Mesenchymal stem cell (in vitro differentiated cells and primary cell): ENCODE measurements at regions not wholly inside any gene's neighbourhood (a gene's known extent, or its start where the extent isn't known, plus 50 kb on each side); places are given as distances from the start of the nearest gene placed in this dataset.

Experiments
- DNase-seq: peaks from one replicate; pipeline ENCODE4 v3.0.0-alpha.2; 2013
- H2AFZ ChIP-seq: one replicate; pipeline ENCODE4 v1.6.1; 2013; ENCODE audit warnings: low read depth, mild to moderate bottlenecking, control low read depth, inconsistent platforms, low read length, moderate library complexity
- H2AK5ac ChIP-seq: 2 replicates; pipeline ENCODE4 v1.6.1; 2013; ENCODE audit warnings: low read length, moderate library complexity, mild to moderate bottlenecking, inconsistent platforms; ENCODE audit not compliant: severe bottlenecking
- H2BK120ac ChIP-seq: one replicate; pipeline ENCODE4 v1.6.1; 2013; ENCODE audit warnings: low read depth, mild to moderate bottlenecking, inconsistent platforms, low read length, moderate library complexity
- H2BK12ac ChIP-seq, 2 experiments: one replicate each; pipeline ENCODE4 v1.6.1; 2013; ENCODE audit warnings: inconsistent platforms in 2 of 2, low read length in 2 of 2, mild to moderate bottlenecking in 2 of 2, moderate library complexity in 2 of 2, control low read depth in 1 of 2
- H2BK15ac ChIP-seq: one replicate; pipeline ENCODE4 v1.6.1; 2013; ENCODE audit warnings: mild to moderate bottlenecking, low read depth, inconsistent platforms; ENCODE audit not compliant: poor library complexity, severe bottlenecking
- H2BK5ac ChIP-seq: 2 replicates; pipeline ENCODE4 v1.6.1; 2013; ENCODE audit warnings: low read depth, mild to moderate bottlenecking, low read length, control low read depth, inconsistent platforms; ENCODE audit not compliant: poor library complexity, severe bottlenecking
- H3K14ac ChIP-seq, 2 experiments: one replicate each; pipeline ENCODE4 v1.6.1; 2013; ENCODE audit warnings: inconsistent platforms in 2 of 2, low read length in 2 of 2, control low read depth in 1 of 2, mild to moderate bottlenecking in 1 of 2, moderate library complexity in 1 of 2
- H3K18ac ChIP-seq, 2 experiments: one replicate each; pipeline ENCODE4 v1.6.1; 2013; ENCODE audit warnings: inconsistent platforms in 2 of 2, low read length in 2 of 2, control low read depth in 1 of 2, low read depth in 1 of 2, mild to moderate bottlenecking in 1 of 2
- H3K23ac ChIP-seq, 2 experiments: one replicate each; pipeline ENCODE4 v1.6.1; 2013; ENCODE audit warnings: inconsistent platforms in 2 of 2, low read length in 2 of 2, mild to moderate bottlenecking in 2 of 2, moderate library complexity in 2 of 2, control low read depth in 1 of 2
- H3K27ac ChIP-seq: 2 replicates; pipeline ENCODE4 v1.5.1; 2013; ENCODE audit warnings: mild to moderate bottlenecking, moderate library complexity, low read length, control low read depth, inconsistent platforms; ENCODE audit not compliant: poor library complexity, severe bottlenecking
- H3K27me3 ChIP-seq, 2 experiments: 2 replicates each; pipeline versions ENCODE4 v1.6.1 to v1.7.0; 2013; ENCODE audit warnings: low read length in 2 of 2, mild to moderate bottlenecking in 2 of 2, moderate library complexity in 2 of 2, control low read depth in 1 of 2, inconsistent platforms in 1 of 2; ENCODE audit not compliant: control insufficient read depth in 1 of 2, insufficient read depth in 1 of 2
- H3K36me3 ChIP-seq, 2 experiments: 2 replicates each; pipeline versions ENCODE4 v1.6.1 to v1.7.0; 2013; ENCODE audit warnings: low read length in 2 of 2, control low read depth in 1 of 2, inconsistent platforms in 1 of 2, low read depth in 1 of 2, mild to moderate bottlenecking in 1 of 2; ENCODE audit not compliant: insufficient read depth in 2 of 2, control insufficient read depth in 1 of 2
- H3K4ac ChIP-seq, 2 experiments: one replicate each; pipeline ENCODE4 v1.6.1; 2013; ENCODE audit warnings: inconsistent platforms in 2 of 2, low read length in 2 of 2, mild to moderate bottlenecking in 2 of 2, moderate library complexity in 2 of 2, control low read depth in 1 of 2, low read depth in 1 of 2
- H3K4me1 ChIP-seq: 2 replicates; pipeline ENCODE4 v1.6.1; 2013; ENCODE audit warnings: low read depth, low read length, control low read depth; ENCODE audit not compliant: control insufficient read depth, insufficient read depth
- H3K4me2 ChIP-seq: 2 replicates; pipeline ENCODE4 v1.6.1; 2013; ENCODE audit warnings: low read length, mild to moderate bottlenecking, inconsistent platforms; ENCODE audit not compliant: poor library complexity, severe bottlenecking
- H3K4me3 ChIP-seq, 2 experiments: 2 replicates each; pipeline versions ENCODE4 v1.5.1 to v1.7.0; 2013; ENCODE audit warnings: low read length in 2 of 2, mild to moderate bottlenecking in 2 of 2, control low read depth in 1 of 2, low read depth in 1 of 2; ENCODE audit not compliant: insufficient read depth in 1 of 2
- H3K79me1 ChIP-seq: replicated peaks from 2 replicates; pipeline ENCODE4 v1.6.1; 2013; ENCODE audit warnings: mild to moderate bottlenecking, control low read depth, low read length, inconsistent platforms; ENCODE audit not compliant: poor library complexity, severe bottlenecking
- H3K9ac ChIP-seq: 2 replicates; pipeline ENCODE4 v1.7.0; 2013; ENCODE audit warnings: mild to moderate bottlenecking, low read length, moderate library complexity
- H3K9me3 ChIP-seq: 2 replicates; pipeline ENCODE4 v1.7.0; 2013; ENCODE audit warnings: mild to moderate bottlenecking, low read length; ENCODE audit not compliant: control insufficient read depth
- H4K8ac ChIP-seq: one replicate; pipeline ENCODE4 v1.6.1; 2013; ENCODE audit warnings: inconsistent platforms, mild to moderate bottlenecking, low read length, moderate library complexity
- H4K91ac ChIP-seq: one replicate; pipeline ENCODE4 v1.6.1; 2013; ENCODE audit warnings: mild to moderate bottlenecking, low read length, inconsistent platforms
- WGBS: methylation state at CpG from one replicate; pipeline ENCODE4 v1.1.7; 2013; ENCODE audit warnings: mixed read lengths; 5-methylcytosine and 5-hydroxymethylcytosine counted together

GRCh38 chr16:49179714-49180330 is 101.8 kb downstream of the CBLN1 start:
- H3K27me3 ChIP-seq, result peaks cover 0 to 7% of the 10 kb centered on the region in 2 experiments
- H3K27ac ChIP-seq, result no peak overlapping the region
- DNase-seq, result no peak
- no peak overlapping the region for H4K91ac ChIP-seq
- no peaks in the 10 kb centered on the region for H3K79me1 ChIP-seq
- no peak overlapping the region for H3K4me3 ChIP-seq
- H3K14ac ChIP-seq, result no peak overlapping the region
- no peak overlapping the region for H4K8ac ChIP-seq
- H2AFZ ChIP-seq, result no peak overlapping the region
- H3K4me2 ChIP-seq, result no peak overlapping the region
- H3K23ac ChIP-seq, result no peak overlapping the region
- H3K9me3 ChIP-seq, result no peaks in the 10 kb centered on the region
- no peak overlapping the region for H2AK5ac ChIP-seq
- no peak overlapping the region for H2BK120ac ChIP-seq
- H2BK5ac ChIP-seq, result no peak overlapping the region
- no peak overlapping the region for H3K4ac ChIP-seq
- no peak overlapping the region for H3K9ac ChIP-seq
- H3K4me1 ChIP-seq, result no peaks in the 10 kb centered on the region
- no peak overlapping the region for H2BK15ac ChIP-seq
- 52% methylated on average over 3 of the region's 4 CpGs for WGBS
- no peaks in the 10 kb centered on the region for H3K36me3 ChIP-seq
- no peak overlapping the region for H2BK12ac ChIP-seq
- H3K18ac ChIP-seq, result no peak overlapping the region

GRCh38 chr16:49168126-49168525 is 113.5 kb downstream of the CBLN1 start:
- no peak overlapping the region for H3K27ac ChIP-seq
- no peaks in the 10 kb centered on the region for H3K27me3 ChIP-seq
- H2BK5ac ChIP-seq, result no peak overlapping the region
- no peak overlapping the region for H2BK120ac ChIP-seq
- 74% methylated on average over 1 of the region's 1 CpG for WGBS
- no peak overlapping the region for H3K23ac ChIP-seq
- H3K36me3 ChIP-seq, result no peaks in the 10 kb centered on the region
- no peak overlapping the region for H2BK15ac ChIP-seq
- no peak overlapping the region for H4K91ac ChIP-seq
- no peak overlapping the region for H2AFZ ChIP-seq
- H2BK12ac ChIP-seq, result no peak overlapping the region
- no peaks in the 10 kb centered on the region for H3K79me1 ChIP-seq
- H3K9ac ChIP-seq, result no peak overlapping the region
- no peaks in the 10 kb centered on the region for H3K4me1 ChIP-seq
- no peak overlapping the region for H3K4me3 ChIP-seq
- no peak overlapping the region for H3K4me2 ChIP-seq
- H3K14ac ChIP-seq, result no peak overlapping the region
- no peak overlapping the region for H4K8ac ChIP-seq
- no peak overlapping the region for H3K4ac ChIP-seq
- H3K18ac ChIP-seq, result no peak overlapping the region
- DNase-seq, result no peak
- H3K9me3 ChIP-seq, result no peaks in the 10 kb centered on the region
- H2AK5ac ChIP-seq, result no peak overlapping the region

- no peak overlapping the region for H3K9ac ChIP-seq
- H3K18ac ChIP-seq, result no peak overlapping the region
- H3K4me2 ChIP-seq, result no peak overlapping the region
- no peaks in the 10 kb centered on the region for H3K4me1 ChIP-seq
- no peaks in the 10 kb centered on the region for H3K9me3 ChIP-seq
- H2BK12ac ChIP-seq, result no peak overlapping the region
- no CpG with 5 or more reads among the region's 1 CpG for WGBS
- H4K8ac ChIP-seq, result no peak overlapping the region
- no peak overlapping the region for H4K91ac ChIP-seq
- no peak overlapping the region for H2BK15ac ChIP-seq
- no peak overlapping the region for H2BK5ac ChIP-seq
- no peak overlapping the region for H3K4me3 ChIP-seq
- H3K36me3 ChIP-seq, result no peaks in the 10 kb centered on the region
- no peak overlapping the region for H3K27ac ChIP-seq
- no peaks in the 10 kb centered on the region for H3K79me1 ChIP-seq
- no peak overlapping the region for H2AK5ac ChIP-seq
- H2BK120ac ChIP-seq, result no peak overlapping the region
- H3K23ac ChIP-seq, result no peak overlapping the region
- H3K14ac ChIP-seq, result no peak overlapping the region
- H3K4ac ChIP-seq, result no peak overlapping the region
- no peaks in the 10 kb centered on the region for H3K27me3 ChIP-seq
- no peak overlapping the region for H2AFZ ChIP-seq
- DNase-seq, result no peak
These were observed 116.6 kb downstream of the CBLN1 start for GRCh38 chr16:49165025-49165424.

GRCh38 chr16:49161191-49161590 is 120.4 kb downstream of the CBLN1 start:
- Histone ChIP-seq H3K4me3 (no peak overlapping the region), H3K23ac (no peak overlapping the region), H3K4ac (no peak overlapping the region), H3K9me3 (no peaks in the 10 kb centered on the region), H2AK5ac (no peak overlapping the region), H2BK15ac (no peak overlapping the region), H2BK120ac (no peak overlapping the region), H3K4me1 (no peaks in the 10 kb centered on the region), H3K14ac (no peak overlapping the region), H3K27me3 (no peaks in the 10 kb centered on the region), H2BK12ac (no peak overlapping the region), H2AFZ (no peak overlapping the region), H3K36me3 (no peaks in the 10 kb centered on the region), H3K79me1 (no peaks in the 10 kb centered on the region), H2BK5ac (no peak overlapping the region), H3K27ac (no peak overlapping the region), H4K91ac (no peak overlapping the region), H3K9ac (no peak overlapping the region), H3K4me2 (no peak overlapping the region), H4K8ac (no peak overlapping the region), H3K18ac (no peak overlapping the region)
- DNase-seq, result no peak
- WGBS, result 62% methylated on average over 2 of the region's 2 CpGs
